COLO668 (cell line): ENCODE measurements at regions not wholly inside any gene's neighbourhood (a gene's known extent, or its start where the extent isn't known, plus 50 kb on each side); places are given as distances from the start of the nearest gene placed in this dataset.
"Not testable (repeated sequence)": the region's sequence is repeated elsewhere in the genome, so short reads cannot be mapped to it uniquely, and the experiment has no call there.

Experiments used
- DNase-seq: peaks from one replicate; lab custom pipeline; 2025; ENCODE audit not compliant: unreplicated experiment; lab: John Stamatoyannopoulos, UW

- no peak for DNase-seq
Observed at GRCh38 chrX:1020634-1021166, 191.7 kb downstream of the CRLF2 start.

DNA sequence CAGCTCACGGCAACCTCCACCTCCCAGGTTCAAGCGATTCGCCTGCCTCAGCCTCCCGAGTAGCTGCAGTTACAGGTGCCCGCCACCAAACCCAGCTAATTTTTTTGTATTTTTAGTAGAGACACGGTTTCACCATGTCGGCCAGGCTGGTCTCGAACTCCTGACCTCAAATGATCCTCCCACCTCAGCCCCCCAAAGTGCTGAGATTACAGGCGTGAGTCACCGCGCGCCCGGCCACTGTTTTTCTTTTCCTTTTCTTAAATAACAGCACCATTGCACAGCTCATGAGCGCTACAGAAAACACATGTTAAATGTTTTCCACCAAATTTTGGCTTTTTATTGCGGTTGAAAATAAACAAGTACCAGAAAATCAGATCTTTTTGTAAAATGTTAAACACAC is 195.5 kb downstream of the CRLF2 start:
- DNase-seq: not testable (repeated sequence)

- not testable (repeated sequence) for DNase-seq
Observed at GRCh38 chrX:1016281-1016680, 196.2 kb downstream of the CRLF2 start.

DNA sequence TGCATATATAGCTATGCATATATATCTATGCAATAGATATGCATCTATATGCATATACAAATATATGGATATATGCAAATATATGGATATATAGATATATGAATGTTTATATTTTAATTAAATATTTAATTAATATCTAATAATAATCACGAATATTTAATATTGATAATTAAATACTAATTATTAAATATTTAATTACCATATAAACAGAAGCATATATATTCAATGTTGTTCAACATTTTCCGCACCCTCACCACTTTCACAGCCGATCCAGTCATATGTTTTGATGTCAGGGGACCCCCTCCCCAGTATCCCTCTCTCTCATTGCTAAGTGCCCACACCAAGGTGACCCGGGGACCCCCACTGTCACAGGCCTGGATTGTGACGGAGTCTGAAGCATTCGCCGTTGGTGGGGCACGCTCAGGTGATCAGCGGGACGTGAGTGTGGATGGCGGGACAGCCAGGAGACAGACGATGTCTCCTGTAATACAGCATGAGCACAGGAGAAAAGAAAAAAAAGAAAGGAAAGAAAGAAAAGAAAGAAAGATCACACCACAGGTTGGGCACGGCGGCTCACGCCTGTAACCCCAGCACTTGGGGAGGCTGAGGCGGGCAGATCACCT is 199.7 kb downstream of the CRLF2 start:
- DNase-seq: no peak

DNA sequence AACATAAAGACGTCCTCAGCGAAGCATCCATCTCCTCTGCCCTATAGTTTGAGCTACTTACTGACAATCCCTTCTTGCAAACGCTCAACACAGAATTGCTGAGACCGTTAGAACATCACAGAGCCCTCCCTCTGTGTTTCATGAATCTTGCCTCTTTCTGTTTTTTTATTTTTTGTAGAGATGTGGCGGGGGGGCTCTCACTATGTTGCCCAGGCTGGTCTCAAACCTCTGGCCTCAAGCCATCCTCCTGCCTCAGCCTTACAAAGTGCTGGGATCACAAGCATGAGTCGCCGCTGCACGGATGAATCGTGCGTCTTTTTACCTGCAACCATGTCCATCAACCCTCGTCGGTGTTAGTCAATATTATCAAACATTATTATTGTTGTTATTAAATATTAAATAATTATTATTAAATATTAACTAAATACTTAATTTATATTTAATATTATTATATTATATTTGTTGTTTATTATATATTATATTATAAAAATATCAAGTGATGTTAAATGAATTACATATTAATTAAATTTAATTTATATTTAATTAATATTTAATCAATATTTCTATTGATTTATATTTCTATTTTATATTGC is 200.7 kb downstream of the CRLF2 start:
- no peak for DNase-seq

- DNase-seq: no peak
Observed at GRCh38 chrX:1009771-1010170, 202.7 kb downstream of the CRLF2 start.

- no peak for DNase-seq
Observed at GRCh38 chrX:1006156-1006730, 206.2 kb downstream of the CRLF2 start.

GRCh38 chrX:1002611-1003010 is 209.8 kb downstream of the CRLF2 start:
- DNase-seq: no peak

GRCh38 chrX:997631-998137 is 214.8 kb downstream of the CRLF2 start:
- no peak for DNase-seq

- no peak for DNase-seq
Observed at GRCh38 chrX:994780-995179, 217.7 kb downstream of the CRLF2 start.

DNA sequence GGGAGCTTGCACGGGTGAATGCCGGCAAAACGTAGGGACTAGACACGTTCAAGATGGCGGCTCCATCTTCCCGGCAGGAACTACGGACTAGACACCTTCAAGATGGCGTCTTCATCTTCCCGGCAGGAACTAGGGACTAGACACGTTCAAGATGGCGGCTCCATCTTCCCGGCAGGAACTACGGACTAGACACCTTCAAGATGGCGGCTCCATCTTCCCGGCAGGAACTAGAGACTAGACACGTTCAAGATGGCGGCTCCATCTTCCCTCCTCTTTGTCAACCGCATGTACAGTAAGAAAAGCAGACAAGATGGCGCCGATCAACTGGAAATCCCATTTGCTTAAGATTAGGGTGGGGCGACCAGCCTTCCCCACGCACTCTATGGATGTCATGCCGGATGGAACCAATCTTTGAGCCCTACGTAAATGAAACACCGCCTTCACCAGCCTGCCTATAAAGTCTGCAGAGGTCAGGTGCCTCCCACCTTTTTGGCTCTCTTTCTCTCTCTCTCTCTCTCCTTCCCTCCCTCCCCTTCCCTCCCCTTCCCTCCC is 222.4 kb downstream of the CRLF2 start:
- DNase-seq: peak; percentile 28

GRCh38 chrX:988530-988929 is 223.9 kb downstream of the CRLF2 start:
- DNase-seq: not testable (repeated sequence)

GRCh38 chrX:981791-982626 is 230.4 kb downstream of the CRLF2 start:
- DNase-seq: no peak

DNA sequence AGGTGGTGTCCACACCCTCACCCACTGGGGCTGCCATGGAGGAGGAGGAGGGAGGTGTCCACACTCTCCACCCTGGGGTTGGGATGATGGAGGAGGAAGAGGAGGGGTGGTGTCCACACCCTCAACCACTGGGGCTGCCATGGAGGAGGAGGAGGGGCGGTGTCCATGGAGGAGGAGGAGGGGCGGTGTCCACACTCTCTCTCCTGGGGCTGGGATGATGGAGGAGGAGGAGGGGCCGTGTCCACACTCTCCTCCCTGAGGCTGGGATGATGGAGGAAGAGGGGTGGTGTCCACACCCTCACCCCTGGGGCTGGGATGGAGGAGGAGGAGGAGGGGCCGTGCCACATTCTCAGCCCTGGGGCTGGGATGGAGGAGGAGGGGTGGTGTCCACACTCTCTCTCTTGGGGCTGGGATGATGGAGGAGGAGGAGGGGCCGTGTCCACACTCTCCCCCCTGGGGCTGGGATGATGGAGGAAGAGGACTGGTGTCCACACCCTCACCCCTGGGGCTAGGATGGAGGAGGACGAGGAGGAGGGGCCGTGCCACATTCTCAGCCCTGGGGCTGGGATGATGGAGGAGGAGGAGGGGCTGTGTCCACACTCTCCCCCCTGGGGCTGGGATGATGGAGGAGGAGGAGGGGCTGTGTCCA is 231.7 kb downstream of the CRLF2 start:
- DNase-seq: no peak

- DNase-seq: not testable (repeated sequence)
Observed at GRCh38 chrX:979127-979526, 233.3 kb downstream of the CRLF2 start.

DNA sequence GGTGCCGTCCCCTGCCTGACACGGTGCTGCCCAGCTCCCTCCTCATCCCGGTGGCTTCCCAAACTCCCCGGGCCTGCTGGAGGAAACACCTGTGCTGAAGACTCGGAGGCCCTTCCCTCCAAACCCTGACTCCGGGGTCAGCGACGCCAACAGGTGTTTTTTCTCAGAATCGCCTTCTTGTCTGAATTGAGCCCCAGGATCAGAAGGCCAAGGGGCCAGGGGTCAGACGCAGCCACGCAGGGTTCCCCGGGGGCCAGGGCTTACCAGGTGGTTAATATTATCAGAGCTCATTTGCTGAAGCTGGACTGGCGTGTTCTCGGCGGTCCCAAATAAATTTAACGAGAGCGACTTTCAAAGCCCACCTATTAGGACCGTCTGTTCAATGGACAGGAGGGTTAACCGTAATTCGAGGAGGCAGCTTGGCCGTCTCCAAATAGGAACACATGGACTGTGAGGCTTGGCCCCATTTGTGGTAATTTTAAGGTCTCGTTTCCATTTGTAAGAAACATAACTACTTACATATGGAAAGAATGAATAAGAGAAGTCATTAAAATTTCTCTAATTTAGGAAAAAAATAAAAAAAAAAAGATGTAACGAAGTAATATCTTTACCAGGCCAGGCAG is 239.3 kb downstream of the CRLF2 start:
- DNase-seq: no peak

- DNase-seq: no peak
Observed at GRCh38 chrX:968148-968965, 244.1 kb downstream of the CRLF2 start.

DNA sequence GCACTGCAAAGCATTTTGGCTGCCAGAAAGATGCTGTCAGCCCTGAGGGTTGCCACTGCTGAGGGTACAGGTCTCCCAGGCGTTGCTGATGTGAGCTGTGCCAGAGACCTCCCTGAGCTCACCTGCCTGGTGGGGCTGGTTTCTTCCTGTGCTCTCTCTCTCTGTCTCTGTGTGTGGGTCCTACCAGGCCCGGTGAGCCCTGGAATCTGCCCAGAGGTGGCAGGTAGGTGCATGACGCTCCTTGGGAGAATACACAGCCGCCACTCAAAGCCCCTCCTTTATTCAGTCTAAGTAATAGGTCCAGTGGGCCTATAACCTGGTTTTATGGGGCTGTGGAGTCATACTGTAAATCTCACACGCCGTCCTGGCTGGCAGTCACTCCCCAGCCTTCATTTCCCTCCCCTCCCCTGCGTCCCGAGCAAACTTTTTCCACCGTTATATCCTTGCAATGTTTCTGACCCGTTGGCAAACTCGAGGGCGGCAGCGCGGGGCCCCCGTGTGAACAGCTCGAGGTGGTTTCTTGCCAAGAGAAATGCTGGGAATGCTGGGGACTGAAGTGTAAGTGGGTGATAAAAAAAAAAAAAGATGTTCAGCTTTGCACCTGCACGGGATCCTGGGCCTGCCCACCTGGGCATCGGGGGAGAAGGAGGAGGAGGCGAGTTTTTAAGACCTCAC is 245.9 kb downstream of the CRLF2 start:
- no peak for DNase-seq
